HFF-Myc (cell line): ENCODE measurements at regions not wholly inside any gene's neighbourhood (a gene's known extent, or its start where the extent isn't known, plus 50 kb on each side); places are given as distances from the start of the nearest gene placed in this dataset.

Experiments used
- DNase-seq: peaks from one replicate; pipeline ENCODE4 v3.0.0-alpha.2; 2011; ENCODE audit warnings: low read depth; ENCODE audit errors: extremely low read depth
- H3K4me3 ChIP-seq: replicated peaks from 2 replicates; pipeline ENCODE4 v1.5.1; 2011; ENCODE audit warnings: low read depth, mild to moderate bottlenecking, control low read depth, low read length
- CTCF ChIP-seq: IDR thresholded peaks from 2 replicates; pipeline ENCODE4 v1.5.1; 2012; ENCODE audit warnings: mild to moderate bottlenecking, low read depth, low read length, control low read depth; ENCODE audit errors: missing control alignments

GRCh38 chr7:35556515-35557471 is 138.1 kb downstream of the HERPUD2 start:
- no peak for TF ChIP-seq CTCF
- no peak for DNase-seq
- H3K4me3 ChIP-seq = no peak overlapping the region

DNA sequence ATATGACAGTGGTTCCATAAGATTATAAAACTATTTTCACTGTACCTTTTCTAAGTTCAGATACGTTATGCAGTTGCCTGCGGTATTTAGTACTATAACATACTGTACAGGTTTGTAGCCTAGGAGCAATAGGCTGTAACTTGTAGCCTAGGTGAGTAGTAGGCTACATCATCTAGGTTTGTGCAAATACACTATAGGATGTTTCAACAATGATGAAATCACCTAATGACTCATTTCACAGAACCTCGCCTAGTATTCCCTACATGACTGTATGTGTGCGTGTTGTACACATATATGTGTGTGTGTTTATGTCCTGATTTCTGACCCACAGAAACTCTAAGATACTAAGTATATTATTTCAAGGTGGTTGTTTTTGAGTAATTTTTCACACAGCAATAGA is 139.0 kb downstream of the HERPUD2 start:
- no peak for TF ChIP-seq CTCF
- no peak for DNase-seq
- no peak overlapping the region for H3K4me3 ChIP-seq

GRCh38 chr7:35555386-35555785 is 139.5 kb downstream of the HERPUD2 start:
- TF ChIP-seq CTCF = no peak
- H3K4me3 ChIP-seq = no peak overlapping the region
- DNase-seq = no peak

GRCh38 chr7:35553519-35553918 is 141.4 kb downstream of the HERPUD2 start:
- DNase-seq = no peak
- no peak overlapping the region for H3K4me3 ChIP-seq
- no peak for TF ChIP-seq CTCF

GRCh38 chr7:35552691-35553090 is 142.2 kb downstream of the HERPUD2 start:
- DNase-seq = no peak
- no peak overlapping the region for H3K4me3 ChIP-seq
- TF ChIP-seq CTCF = no peak

- no peak for DNase-seq
- no peak for TF ChIP-seq CTCF
- no peak overlapping the region for H3K4me3 ChIP-seq
Observed at GRCh38 chr7:35551321-35552081, 143.4 kb downstream of the HERPUD2 start.
